Testis (tissue), 2 donors: ENCODE measurements at regions not wholly inside any gene's neighbourhood (a gene's known extent, or its start where the extent isn't known, plus 50 kb on each side); places are given as distances from the start of the nearest gene placed in this dataset.

ENCODE experiments used
- POLR2A ChIP-seq: fragments of 450-650 bp; IDR thresholded peaks from one replicate; pipeline ENCODE4 v1.6.1; 2017; ENCODE audit warnings: antibody characterized with exemption, mild to moderate bottlenecking, moderate library complexity
- TF ChIP-seq, protein P1 (sequence below), 3 experiments: fragments of 450-650 bp in 2 of 3; fragments of 200-600 bp in 1 of 3; sonication (generic) in 1 of 3; IDR thresholded peaks; one replicate each; pipeline ENCODE4 v1.5.1; 2016 to 2019; ENCODE audit warnings: antibody characterized with exemption in 3 of 3, mild to moderate bottlenecking in 2 of 3, moderate library complexity in 1 of 3

- TF ChIP-seq, protein P1, sequence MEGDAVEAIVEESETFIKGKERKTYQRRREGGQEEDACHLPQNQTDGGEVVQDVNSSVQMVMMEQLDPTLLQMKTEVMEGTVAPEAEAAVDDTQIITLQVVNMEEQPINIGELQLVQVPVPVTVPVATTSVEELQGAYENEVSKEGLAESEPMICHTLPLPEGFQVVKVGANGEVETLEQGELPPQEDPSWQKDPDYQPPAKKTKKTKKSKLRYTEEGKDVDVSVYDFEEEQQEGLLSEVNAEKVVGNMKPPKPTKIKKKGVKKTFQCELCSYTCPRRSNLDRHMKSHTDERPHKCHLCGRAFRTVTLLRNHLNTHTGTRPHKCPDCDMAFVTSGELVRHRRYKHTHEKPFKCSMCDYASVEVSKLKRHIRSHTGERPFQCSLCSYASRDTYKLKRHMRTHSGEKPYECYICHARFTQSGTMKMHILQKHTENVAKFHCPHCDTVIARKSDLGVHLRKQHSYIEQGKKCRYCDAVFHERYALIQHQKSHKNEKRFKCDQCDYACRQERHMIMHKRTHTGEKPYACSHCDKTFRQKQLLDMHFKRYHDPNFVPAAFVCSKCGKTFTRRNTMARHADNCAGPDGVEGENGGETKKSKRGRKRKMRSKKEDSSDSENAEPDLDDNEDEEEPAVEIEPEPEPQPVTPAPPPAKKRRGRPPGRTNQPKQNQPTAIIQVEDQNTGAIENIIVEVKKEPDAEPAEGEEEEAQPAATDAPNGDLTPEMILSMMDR (IDR thresholded peaks at IDR 0.05), result no peak
- TF ChIP-seq POLR2A, result no peak
Measured at GRCh38 chr5:169412831-169413230, 111.9 kb upstream of the SLIT3 start.
